Ectodermal cell (in vitro differentiated cells): ENCODE measurements at regions not wholly inside any gene's neighbourhood (a gene's known extent, or its start where the extent isn't known, plus 50 kb on each side); places are given as distances from the start of the nearest gene placed in this dataset.

Source experiments
- H3K27ac ChIP-seq: 2 replicates; pipeline ENCODE4 v1.7.0; 2013; ENCODE audit warnings: mild to moderate bottlenecking, low read depth, low read length; ENCODE audit not compliant: insufficient read depth, poor library complexity, severe bottlenecking
- H3K27me3 ChIP-seq: 2 replicates; pipeline ENCODE4 v1.7.0; 2013; ENCODE audit warnings: mild to moderate bottlenecking, low read length; ENCODE audit not compliant: insufficient read depth, control insufficient read depth, poor library complexity, severe bottlenecking
- H3K36me3 ChIP-seq: one replicate; pipeline ENCODE4 v1.7.0; 2013; ENCODE audit warnings: low read length; ENCODE audit not compliant: control insufficient read depth, insufficient read depth
- H3K4me1 ChIP-seq: one replicate; pipeline ENCODE4 v1.7.0; 2013; ENCODE audit warnings: low read length; ENCODE audit not compliant: control insufficient read depth, insufficient read depth
- H3K4me3 ChIP-seq: 2 replicates; pipeline ENCODE4 v1.7.0; 2013; ENCODE audit warnings: low read depth, low read length, control low read depth; ENCODE audit not compliant: insufficient read depth
- H3K9me3 ChIP-seq: 2 replicates; pipeline ENCODE4 v1.7.0; 2013; ENCODE audit warnings: mild to moderate bottlenecking, low read length, moderate library complexity; ENCODE audit not compliant: control insufficient read depth
- WGBS, 2 experiments: methylation state at CpG; one replicate each; pipeline ENCODE4 v1.1.7; 2013; ENCODE audit warnings: missing lambda C conversion rate in 2 of 2; 5-methylcytosine and 5-hydroxymethylcytosine counted together

DNA sequence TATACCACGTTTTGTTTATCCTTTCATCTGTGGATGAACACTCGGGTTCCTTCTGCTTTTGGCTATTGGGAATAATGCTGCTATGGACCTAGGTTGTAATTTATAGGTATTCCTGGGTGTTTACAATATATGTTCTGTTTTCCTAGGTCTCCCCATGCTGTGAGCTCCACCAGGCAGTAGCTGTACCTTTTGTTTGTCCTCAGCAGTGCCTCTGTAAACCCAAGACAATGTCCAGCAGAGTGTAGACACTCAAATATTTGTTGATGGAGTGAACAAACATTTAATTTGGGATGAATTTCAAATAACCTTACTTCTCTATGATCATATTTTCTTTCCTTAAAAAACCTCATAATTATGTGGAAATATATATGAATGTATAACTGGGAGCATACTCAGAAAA, 259.5 kb upstream of the BOD1L1 start:
- WGBS, 2 experiments: 94 to 95% methylated on average over 2 of the region's 2 CpGs
- H3K4me1 ChIP-seq: no peaks in the 10 kb centered on the region
- no peaks in the 10 kb centered on the region for H3K36me3 ChIP-seq
- H3K27ac ChIP-seq: no peak overlapping the region
- H3K9me3 ChIP-seq: no peaks in the 10 kb centered on the region
- no peaks in the 10 kb centered on the region for H3K27me3 ChIP-seq
- H3K4me3 ChIP-seq: no peak overlapping the region

GRCh38 chr4:13888112-13888511, 260.6 kb upstream of the BOD1L1 start:
- H3K36me3 ChIP-seq: no peaks in the 10 kb centered on the region
- H3K4me1 ChIP-seq: no peaks in the 10 kb centered on the region
- H3K27me3 ChIP-seq: no peaks in the 10 kb centered on the region
- 81 to 100% methylated on average over 1 of the region's 1 CpG for WGBS, 2 experiments
- H3K4me3 ChIP-seq: no peak overlapping the region
- no peaks in the 10 kb centered on the region for H3K9me3 ChIP-seq
- H3K27ac ChIP-seq: no peak overlapping the region

DNA sequence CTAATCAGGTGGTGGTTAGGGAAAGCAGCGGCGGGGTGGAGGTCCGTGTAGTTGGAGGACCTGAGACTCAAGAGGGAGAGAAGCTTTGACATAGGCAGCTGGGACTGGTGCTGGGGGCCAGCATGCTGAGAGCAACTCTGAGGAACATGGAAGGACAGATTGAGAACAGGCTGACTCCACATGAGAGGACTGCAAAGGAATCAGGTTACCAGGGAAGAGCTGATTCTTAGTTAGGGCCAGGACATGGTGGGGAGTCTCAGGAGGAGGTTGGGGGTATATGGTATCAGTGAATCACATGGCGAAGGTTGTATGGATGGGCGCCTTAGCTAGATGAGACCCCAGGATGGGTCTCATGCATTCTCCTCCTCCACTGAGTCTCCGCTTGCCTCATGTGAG, 264.0 kb upstream of the BOD1L1 start:
- H3K27ac ChIP-seq: no peak overlapping the region
- 86 to 90% methylated on average over 6 of the region's 6 CpGs for WGBS, 2 experiments
- H3K36me3 ChIP-seq: no peaks in the 10 kb centered on the region

DNA sequence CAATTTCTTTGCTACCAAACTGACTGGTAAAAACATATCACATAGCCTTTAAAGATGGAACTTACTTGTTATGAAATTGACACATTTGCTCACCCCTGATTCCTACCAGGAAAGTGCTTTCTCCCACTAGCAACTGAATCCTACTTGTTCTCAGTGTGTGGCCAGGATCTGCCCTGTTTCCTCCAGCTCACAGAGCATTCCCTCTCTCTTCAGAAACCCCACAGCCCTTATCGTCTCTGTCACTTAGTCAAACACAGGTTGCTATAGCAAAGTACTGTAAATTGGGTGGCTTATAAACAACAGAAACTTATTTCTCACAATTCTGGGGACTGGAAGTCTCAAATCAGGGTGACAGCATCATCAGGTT, 265.2 kb upstream of the BOD1L1 start:
- Histone ChIP-seq H3K9me3 (no peaks in the 10 kb centered on the region), H3K27ac (no peak overlapping the region)
- 83 to 100% methylated on average over 1 of the region's 1 CpG for WGBS, 2 experiments

More for the DNA sequence above, 264.0 kb upstream of the BOD1L1 start:
- Histone ChIP-seq H3K9me3 (no peaks in the 10 kb centered on the region), H3K4me3 (no peak overlapping the region), H3K27me3 (no peaks in the 10 kb centered on the region), H3K4me1 (no peaks in the 10 kb centered on the region)

DNA sequence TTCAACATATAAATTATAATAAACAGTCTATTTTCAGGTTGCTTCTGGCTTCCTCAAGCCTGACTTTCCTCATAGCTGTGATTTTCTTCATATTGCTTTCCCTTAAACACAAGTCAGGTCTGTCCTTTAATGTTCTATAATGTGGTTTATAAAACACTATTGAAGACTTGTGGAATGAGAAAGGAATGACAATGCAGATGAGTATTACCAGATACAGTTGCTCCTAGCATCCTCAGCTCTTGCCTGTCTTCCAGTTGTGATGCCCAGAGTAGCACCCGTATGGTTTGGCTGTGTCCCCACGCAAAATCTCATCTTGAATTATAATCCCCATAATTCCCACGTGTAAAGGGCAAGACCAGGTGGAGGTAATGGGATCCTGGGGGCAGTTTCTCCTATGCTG, 265.7 kb upstream of the BOD1L1 start:
- H3K4me1 ChIP-seq: no peaks in the 10 kb centered on the region
- no peaks in the 10 kb centered on the region for H3K9me3 ChIP-seq
- WGBS, 2 experiments: 81 to 87% methylated on average over 3 of the region's 3 CpGs
- H3K27ac ChIP-seq: no peak overlapping the region
- no peak overlapping the region for H3K4me3 ChIP-seq
- H3K36me3 ChIP-seq: no peaks in the 10 kb centered on the region
- H3K27me3 ChIP-seq: no peaks in the 10 kb centered on the region

More for the DNA sequence above, 265.2 kb upstream of the BOD1L1 start:
- H3K4me3 ChIP-seq: no peak overlapping the region
- H3K4me1 ChIP-seq: no peaks in the 10 kb centered on the region
- H3K36me3 ChIP-seq: no peaks in the 10 kb centered on the region
- no peaks in the 10 kb centered on the region for H3K27me3 ChIP-seq

- Histone ChIP-seq H3K36me3 (no peaks in the 10 kb centered on the region), H3K27ac (no peak overlapping the region), H3K4me1 (no peaks in the 10 kb centered on the region), H3K4me3 (no peak overlapping the region), H3K9me3 (no peaks in the 10 kb centered on the region), H3K27me3 (no peaks in the 10 kb centered on the region)
- 83 to 100% methylated on average over 1 of the region's 2 CpGs for WGBS, 2 experiments
Measured at GRCh38 chr4:13893987-13894386, 266.5 kb upstream of the BOD1L1 start.

DNA sequence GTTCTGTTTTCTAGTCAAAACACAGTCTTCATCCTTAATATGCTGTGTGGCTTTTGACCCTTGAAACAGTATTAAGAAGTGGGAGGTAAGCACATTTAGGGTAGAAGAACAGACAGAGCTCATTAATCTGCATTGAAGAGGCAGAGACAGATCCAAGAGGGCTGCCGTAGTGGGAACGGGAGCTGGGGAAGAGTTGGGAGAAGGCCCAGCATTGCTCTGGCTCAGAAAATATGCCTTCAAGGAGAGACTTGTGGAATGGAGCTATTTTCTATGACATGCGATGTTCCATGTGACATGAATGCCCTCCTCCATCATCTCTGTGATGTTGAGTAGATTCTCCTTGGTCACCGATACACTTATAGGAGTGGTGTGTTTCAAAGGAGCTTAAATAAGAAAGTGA, 273.3 kb upstream of the BOD1L1 start:
- Histone ChIP-seq H3K4me3 (no peak overlapping the region), H3K9me3 (no peaks in the 10 kb centered on the region), H3K4me1 (no peaks in the 10 kb centered on the region), H3K27me3 (no peaks in the 10 kb centered on the region), H3K27ac (no peak overlapping the region), H3K36me3 (no peaks in the 10 kb centered on the region)
- 96 to 97% methylated on average over 3 to 4 of the region's 4 CpGs for WGBS, 2 experiments

DNA sequence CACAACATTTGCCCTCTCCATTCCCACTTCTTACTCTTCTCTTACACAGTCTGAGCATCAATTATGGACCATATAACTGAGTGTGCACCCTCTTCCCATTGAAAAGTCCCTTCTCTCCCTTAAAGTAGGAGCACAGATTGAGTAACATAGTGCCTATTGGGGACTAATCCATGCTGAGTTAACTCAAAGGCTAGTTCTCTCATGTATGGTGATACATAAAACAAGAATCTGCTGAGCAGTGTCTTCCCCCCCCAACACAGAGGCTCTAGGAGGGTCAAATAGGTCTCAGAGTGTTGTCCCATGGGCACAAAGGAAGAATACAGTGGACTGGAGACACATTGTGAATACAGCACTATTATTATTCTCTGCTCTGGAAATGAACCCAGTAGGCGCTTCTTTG, 274.6 kb upstream of the BOD1L1 start:
- no peaks in the 10 kb centered on the region for H3K27me3 ChIP-seq
- H3K9me3 ChIP-seq: no peaks in the 10 kb centered on the region
- H3K36me3 ChIP-seq: no peaks in the 10 kb centered on the region
- H3K4me3 ChIP-seq: no peak overlapping the region
- H3K27ac ChIP-seq: no peak overlapping the region
- WGBS, 2 experiments: 86 to 100% methylated on average over 1 of the region's 1 CpG
- H3K4me1 ChIP-seq: no peaks in the 10 kb centered on the region

- Histone ChIP-seq H3K27ac (no peak overlapping the region), H3K4me3 (no peak overlapping the region)
- 89 to 90% methylated on average over 3 of the region's 3 CpGs for WGBS, 2 experiments
Measured at GRCh38 chr4:13903061-13903460, 275.5 kb upstream of the BOD1L1 start.

GRCh38 chr4:13903901-13904300, 276.4 kb upstream of the BOD1L1 start:
- Histone ChIP-seq H3K27me3 (no peaks in the 10 kb centered on the region), H3K9me3 (no peaks in the 10 kb centered on the region), H3K4me1 (no peaks in the 10 kb centered on the region), H3K36me3 (no peaks in the 10 kb centered on the region), H3K27ac (no peak overlapping the region), H3K4me3 (no peak overlapping the region)
- 89 to 92% methylated on average over 4 to 6 of the region's 6 CpGs for WGBS, 2 experiments

More at GRCh38 chr4:13903061-13903460, 275.5 kb upstream of the BOD1L1 start:
- Histone ChIP-seq H3K36me3 (no peaks in the 10 kb centered on the region), H3K4me1 (no peaks in the 10 kb centered on the region), H3K9me3 (no peaks in the 10 kb centered on the region), H3K27me3 (no peaks in the 10 kb centered on the region)

- H3K4me3 ChIP-seq: no peak overlapping the region
- no peaks in the 10 kb centered on the region for H3K27me3 ChIP-seq
- H3K27ac ChIP-seq: no peak overlapping the region
- H3K9me3 ChIP-seq: no peaks in the 10 kb centered on the region
- WGBS, 2 experiments: 93% methylated on average over 5 of the region's 5 CpGs
- H3K4me1 ChIP-seq: no peaks in the 10 kb centered on the region
- H3K36me3 ChIP-seq: no peaks in the 10 kb centered on the region
Measured at GRCh38 chr4:13905543-13905942, 278.0 kb upstream of the BOD1L1 start.
